ENCODE measurements at regions not wholly inside any gene's neighbourhood (a gene's known extent, or its start where the extent isn't known, plus 50 kb on each side); places are given as distances from the start of the nearest gene placed in this dataset.

DNA sequence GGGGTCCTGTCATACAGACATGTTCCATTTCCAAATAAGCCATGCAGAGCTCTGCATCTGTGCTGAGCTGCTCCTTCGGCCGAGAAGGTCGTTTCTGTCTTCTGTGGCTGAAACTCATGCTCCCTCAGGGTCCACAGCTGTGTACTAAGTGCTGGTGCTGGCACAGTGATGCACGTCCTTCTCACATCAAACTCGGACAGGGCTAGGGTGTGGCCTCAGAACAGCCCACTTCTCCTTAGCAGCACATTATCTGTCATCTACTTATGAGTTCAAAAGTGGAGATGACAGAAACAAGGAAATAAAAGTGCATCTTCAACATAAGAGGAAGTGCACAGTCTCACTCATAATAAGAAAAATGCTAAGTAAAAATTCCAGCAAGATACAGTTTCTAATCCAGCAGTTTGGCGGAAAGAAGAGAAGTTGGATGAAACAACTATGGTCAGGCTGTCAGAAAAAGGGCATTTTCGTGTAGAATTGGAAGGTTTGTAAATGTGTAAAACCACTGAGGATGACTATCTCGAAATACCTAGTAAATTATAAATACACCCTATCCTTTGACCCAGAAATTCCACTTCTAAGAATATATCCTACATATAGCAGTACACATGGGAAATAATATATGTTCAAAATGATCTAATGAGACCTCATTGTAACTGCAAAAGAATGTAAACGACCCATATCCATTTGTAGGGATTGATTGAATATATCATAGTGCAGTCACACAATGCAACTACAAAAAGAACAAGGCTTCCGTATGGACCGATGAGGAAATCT lies 53.7 kb upstream of the APCDD1 start:
- no peak for DNase-seq

DNA sequence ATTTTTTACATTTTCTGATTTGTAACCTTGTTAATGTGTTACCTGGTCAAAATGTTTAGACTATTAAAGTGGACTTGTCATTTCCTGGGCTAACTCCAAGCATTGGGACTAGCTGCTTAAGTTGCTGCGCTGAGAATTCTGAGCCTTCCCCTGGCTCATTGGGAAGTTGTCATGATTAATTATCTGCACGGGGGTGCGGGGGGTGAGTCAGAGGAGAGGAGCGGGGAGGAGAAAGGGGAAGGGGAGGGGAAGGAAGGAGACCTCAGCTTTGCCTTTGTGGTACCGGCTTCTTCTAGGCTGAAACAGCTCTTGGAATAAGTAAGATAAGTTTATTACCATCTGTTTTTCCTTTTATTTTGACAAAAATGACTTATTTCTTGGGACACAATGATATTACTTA lies 52.9 kb upstream of the APCDD1 start:
- DNase-seq, result peak; percentile 49

DNA sequence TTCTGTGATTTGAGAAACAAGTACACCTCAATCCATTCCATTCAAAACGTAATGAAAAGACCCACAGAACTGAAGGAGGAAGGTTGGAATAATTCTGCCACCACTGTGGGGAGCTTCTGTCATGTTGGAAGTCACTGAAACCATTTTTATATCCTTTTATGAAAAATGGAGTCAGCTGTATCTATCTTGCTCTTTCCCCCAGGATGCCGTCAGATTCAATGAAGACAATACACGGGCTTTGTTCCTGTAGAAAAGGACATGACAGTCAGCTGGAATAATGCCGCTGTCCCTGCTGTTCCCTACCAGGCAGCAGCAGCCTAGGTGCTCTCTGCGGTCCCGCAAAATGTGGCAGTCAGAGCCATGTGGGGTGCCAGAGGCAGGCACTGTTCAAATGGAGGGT lies 52.5 kb upstream of the APCDD1 start:
- no peak for DNase-seq

DNA sequence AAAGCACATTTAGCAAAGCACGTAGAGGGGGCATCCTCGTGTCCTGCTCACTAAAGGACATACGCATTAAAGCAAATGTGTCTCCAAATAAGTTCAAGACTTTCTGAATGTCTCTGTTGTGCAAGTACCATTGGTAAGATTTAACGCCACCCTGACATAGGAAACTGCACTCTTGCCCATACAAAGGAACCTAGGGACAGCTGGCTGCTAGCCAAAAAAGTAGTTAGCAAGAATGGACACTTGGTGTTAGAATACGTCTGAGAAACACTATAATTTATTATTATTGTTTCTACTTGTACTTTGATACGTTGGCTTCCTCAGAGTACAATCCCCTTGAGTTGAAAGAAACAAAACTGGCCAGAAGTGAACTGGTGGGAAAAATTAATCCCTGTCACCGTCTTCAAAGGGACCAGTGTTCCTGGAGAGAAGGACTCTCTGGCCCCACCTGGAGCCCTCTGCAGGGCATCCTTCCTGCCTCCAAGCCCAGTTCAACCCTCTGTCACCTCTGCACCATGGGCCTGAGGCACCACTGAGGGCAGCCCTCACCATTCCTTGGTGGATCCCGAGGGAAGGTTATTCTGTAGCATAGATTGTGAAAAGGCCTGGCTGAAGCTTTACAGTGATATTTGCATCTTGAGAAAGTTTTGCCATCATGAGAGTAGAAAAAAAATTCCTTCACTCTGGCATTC lies 51.4 kb upstream of the APCDD1 start:
- no peak for DNase-seq

DNA sequence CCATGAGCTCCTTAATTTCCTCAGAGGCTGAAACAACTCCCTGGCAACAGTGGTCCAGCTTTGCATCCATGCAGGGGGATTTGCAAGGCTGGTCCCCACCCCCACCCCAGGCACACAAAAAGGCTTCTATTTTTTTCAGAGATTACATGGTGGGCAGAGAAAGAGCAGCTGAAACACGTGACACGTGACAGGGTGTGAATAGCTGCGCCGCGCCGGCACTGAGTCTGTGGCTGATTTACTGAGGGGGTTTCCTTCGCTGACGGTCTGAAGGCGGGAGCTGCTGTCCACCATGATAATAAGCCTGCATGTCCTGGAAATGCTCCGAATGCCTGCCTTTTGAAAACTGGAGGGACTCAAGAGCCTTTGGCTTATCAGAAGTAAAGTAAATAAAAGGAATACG lies 50.7 kb upstream of the APCDD1 start:
- no peak for DNase-seq

DNA sequence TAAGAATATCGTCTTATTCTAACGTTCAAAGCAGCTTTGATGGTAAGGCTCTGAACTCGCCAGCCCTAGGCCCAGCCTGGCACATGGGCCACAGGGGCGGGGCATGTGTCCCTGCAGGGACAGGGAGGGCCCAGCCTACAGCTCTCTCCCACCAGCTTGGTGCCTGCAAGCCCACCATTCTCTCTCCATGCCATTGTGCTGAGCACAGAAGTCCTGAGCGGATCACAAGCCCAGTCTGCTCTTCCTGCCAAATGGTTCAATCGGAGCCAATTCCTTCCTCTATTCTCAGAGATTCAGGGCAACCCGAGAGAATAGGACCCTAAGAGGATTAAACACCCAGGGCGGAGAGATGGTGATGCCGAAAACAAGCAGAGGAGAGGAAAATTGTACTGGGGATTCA lies 50.3 kb upstream of the APCDD1 start:
- no peak for DNase-seq
